Neural cell (in vitro differentiated cells): ENCODE measurements at regions not wholly inside any gene's neighbourhood (a gene's known extent, or its start where the extent isn't known, plus 50 kb on each side); places are given as distances from the start of the nearest gene placed in this dataset.

Experiments
- H2AFZ ChIP-seq: fragments of 200-600, 300-800 bp; sonication (generic), shearing (Covaris generic); 2 replicates; pipeline ENCODE4 v1.6.0; 2014; ENCODE audit warnings: low read depth, mild to moderate bottlenecking, antibody characterized with exemption, low read length, moderate library complexity
- H3F3A ChIP-seq: fragments of 200-600 bp; shearing (Covaris generic); 2 replicates; pipeline ENCODE4 v1.6.1; 2016; ENCODE audit warnings: mild to moderate bottlenecking, moderate library complexity, mixed read lengths, antibody characterized with exemption, low read length; ENCODE audit not compliant: insufficient read depth, poor library complexity, severe bottlenecking
- H3K27ac ChIP-seq: fragments of 200-600, 300-800 bp; sonication (generic), shearing (Covaris generic); 2 replicates; pipeline ENCODE4 v1.5.1; 2014; ENCODE audit warnings: mild to moderate bottlenecking, low read length, moderate library complexity
- H3K27me3 ChIP-seq: fragments of 300-800, 200-600 bp; sonication (generic), shearing (Covaris generic); 2 replicates; pipeline ENCODE4 v1.6.0; 2014; ENCODE audit warnings: mild to moderate bottlenecking, low read depth, low read length, moderate library complexity; ENCODE audit not compliant: insufficient read depth
- H3K36me3 ChIP-seq: fragments of 300-800, 200-600 bp; sonication (generic), shearing (Covaris generic); 2 replicates; pipeline ENCODE4 v1.5.1; 2014; ENCODE audit warnings: mild to moderate bottlenecking, antibody characterized with exemption, low read length, moderate library complexity; ENCODE audit not compliant: insufficient read depth
- H3K4me2 ChIP-seq: fragments of 300-800, 200-600 bp; sonication (generic), shearing (Covaris generic); 2 replicates; pipeline ENCODE4 v1.6.0; 2014; ENCODE audit warnings: mild to moderate bottlenecking, low read length
- H3K4me3 ChIP-seq: fragments of 300-800, 200-600 bp; sonication (generic), shearing (Covaris generic); 2 replicates; pipeline ENCODE4 v1.5.1; 2014; ENCODE audit warnings: mild to moderate bottlenecking, low read length, moderate library complexity
- H3K79me2 ChIP-seq: fragments of 200-600 bp; shearing (Covaris generic); replicated peaks from 2 replicates; pipeline ENCODE4 v1.6.0; 2014; ENCODE audit warnings: mild to moderate bottlenecking, low read length, moderate library complexity; ENCODE audit not compliant: insufficient read depth
- H3K9ac ChIP-seq: fragments of 300-800, 200-600 bp; sonication (generic), shearing (Covaris generic); 2 replicates; pipeline ENCODE4 v1.6.1; 2016; ENCODE audit warnings: mild to moderate bottlenecking, low read length, mixed read lengths
- H3K9me2 ChIP-seq: fragments of 200-600 bp; shearing (Covaris generic); 2 replicates; pipeline ENCODE4 v1.6.1; 2016; ENCODE audit warnings: mild to moderate bottlenecking, low read length, mixed read lengths; ENCODE audit not compliant: insufficient read depth
- H3K9me3 ChIP-seq: fragments of 200-600, 300-800 bp; sonication (generic), shearing (Covaris generic); 2 replicates; pipeline ENCODE4 v1.6.1; 2016; ENCODE audit warnings: mild to moderate bottlenecking, mixed run types, low read length, moderate library complexity, mixed read lengths
- H4K20me1 ChIP-seq: fragments of 200-600 bp; shearing (Covaris generic); 2 replicates; pipeline ENCODE4 v1.6.1; 2016; ENCODE audit warnings: mild to moderate bottlenecking, mixed run types; ENCODE audit not compliant: insufficient read depth
- EP300 ChIP-seq: fragments of 450-650 bp; conservative IDR thresholded peaks from 2 replicates; pipeline ENCODE4 v1.6.1; 2014; ENCODE audit warnings: antibody characterized with exemption, mild to moderate bottlenecking, moderate library complexity; ENCODE audit not compliant: poor library complexity, severe bottlenecking
- EZH2 ChIP-seq: fragments of 200-600, 300-800 bp; shearing (Covaris generic), sonication (generic); IDR thresholded peaks from 2 replicates; pipeline ENCODE4 v1.6.1; 2014; ENCODE audit warnings: antibody characterized with exemption, low read length, borderline replicate concordance, mild to moderate bottlenecking; ENCODE audit not compliant: insufficient read depth, poor library complexity, severe bottlenecking
- MXI1 ChIP-seq: fragments of 450-650 bp; conservative IDR thresholded peaks from 2 replicates; pipeline ENCODE4 v1.6.1; 2014; ENCODE audit warnings: antibody characterized with exemption, mild to moderate bottlenecking; ENCODE audit not compliant: poor library complexity, severe bottlenecking
- POLR2AphosphoS5 ChIP-seq: IDR thresholded peaks from 2 replicates; pipeline ENCODE4 v1.6.1; 2012
- RAD21 ChIP-seq: fragments of 450-650 bp; conservative IDR thresholded peaks from 2 replicates; pipeline ENCODE4 v1.6.1; 2014; ENCODE audit warnings: antibody characterized with exemption, mild to moderate bottlenecking, moderate library complexity
- SMC3 ChIP-seq: fragments of 450-650 bp; conservative IDR thresholded peaks from 2 replicates; pipeline ENCODE4 v1.6.1; 2014; ENCODE audit warnings: antibody characterized with exemption, mild to moderate bottlenecking, moderate library complexity; ENCODE audit not compliant: poor library complexity
- TAF1 ChIP-seq: IDR thresholded peaks from 2 replicates; pipeline ENCODE4 v1.6.1; 2012; ENCODE audit warnings: low read depth
- TF ChIP-seq, protein P1 (sequence below): fragments of 450-650 bp; IDR thresholded peaks from 2 replicates; pipeline ENCODE4 v1.5.1; 2014; ENCODE audit warnings: antibody characterized with exemption, mild to moderate bottlenecking, moderate library complexity; ENCODE audit not compliant: poor library complexity, severe bottlenecking
- TF ChIP-seq, protein P2 (sequence below): IDR thresholded peaks from 2 replicates; pipeline ENCODE4 v1.6.1; 2012; ENCODE audit warnings: borderline replicate concordance

DNA sequence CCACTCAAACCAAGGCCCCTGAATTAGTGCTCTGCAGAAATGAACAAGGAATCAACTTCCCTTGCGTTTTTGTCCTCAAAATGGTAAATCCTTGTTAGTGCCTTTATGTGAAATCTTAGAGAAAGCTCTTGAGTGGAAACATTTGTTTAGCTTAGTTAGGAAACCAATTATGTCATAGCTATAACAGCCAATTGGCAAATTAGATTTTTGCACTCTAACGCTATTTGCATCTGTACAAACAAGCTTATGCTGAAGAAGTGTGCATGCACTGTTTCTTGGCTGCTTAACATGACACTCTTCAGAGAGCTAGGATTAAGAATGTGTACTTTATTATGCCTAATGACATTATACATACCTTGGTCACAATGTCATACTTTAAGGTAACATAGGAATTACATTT, 622.6 kb upstream of the SLC35B3 start:
- TF ChIP-seq, protein P1, sequence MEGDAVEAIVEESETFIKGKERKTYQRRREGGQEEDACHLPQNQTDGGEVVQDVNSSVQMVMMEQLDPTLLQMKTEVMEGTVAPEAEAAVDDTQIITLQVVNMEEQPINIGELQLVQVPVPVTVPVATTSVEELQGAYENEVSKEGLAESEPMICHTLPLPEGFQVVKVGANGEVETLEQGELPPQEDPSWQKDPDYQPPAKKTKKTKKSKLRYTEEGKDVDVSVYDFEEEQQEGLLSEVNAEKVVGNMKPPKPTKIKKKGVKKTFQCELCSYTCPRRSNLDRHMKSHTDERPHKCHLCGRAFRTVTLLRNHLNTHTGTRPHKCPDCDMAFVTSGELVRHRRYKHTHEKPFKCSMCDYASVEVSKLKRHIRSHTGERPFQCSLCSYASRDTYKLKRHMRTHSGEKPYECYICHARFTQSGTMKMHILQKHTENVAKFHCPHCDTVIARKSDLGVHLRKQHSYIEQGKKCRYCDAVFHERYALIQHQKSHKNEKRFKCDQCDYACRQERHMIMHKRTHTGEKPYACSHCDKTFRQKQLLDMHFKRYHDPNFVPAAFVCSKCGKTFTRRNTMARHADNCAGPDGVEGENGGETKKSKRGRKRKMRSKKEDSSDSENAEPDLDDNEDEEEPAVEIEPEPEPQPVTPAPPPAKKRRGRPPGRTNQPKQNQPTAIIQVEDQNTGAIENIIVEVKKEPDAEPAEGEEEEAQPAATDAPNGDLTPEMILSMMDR, result no peak
- no peak for TF ChIP-seq RAD21
- TF ChIP-seq MXI1, result no peak
- TF ChIP-seq POLR2AphosphoS5, result no peak
- no peak for TF ChIP-seq EZH2
- TF ChIP-seq, protein P2, sequence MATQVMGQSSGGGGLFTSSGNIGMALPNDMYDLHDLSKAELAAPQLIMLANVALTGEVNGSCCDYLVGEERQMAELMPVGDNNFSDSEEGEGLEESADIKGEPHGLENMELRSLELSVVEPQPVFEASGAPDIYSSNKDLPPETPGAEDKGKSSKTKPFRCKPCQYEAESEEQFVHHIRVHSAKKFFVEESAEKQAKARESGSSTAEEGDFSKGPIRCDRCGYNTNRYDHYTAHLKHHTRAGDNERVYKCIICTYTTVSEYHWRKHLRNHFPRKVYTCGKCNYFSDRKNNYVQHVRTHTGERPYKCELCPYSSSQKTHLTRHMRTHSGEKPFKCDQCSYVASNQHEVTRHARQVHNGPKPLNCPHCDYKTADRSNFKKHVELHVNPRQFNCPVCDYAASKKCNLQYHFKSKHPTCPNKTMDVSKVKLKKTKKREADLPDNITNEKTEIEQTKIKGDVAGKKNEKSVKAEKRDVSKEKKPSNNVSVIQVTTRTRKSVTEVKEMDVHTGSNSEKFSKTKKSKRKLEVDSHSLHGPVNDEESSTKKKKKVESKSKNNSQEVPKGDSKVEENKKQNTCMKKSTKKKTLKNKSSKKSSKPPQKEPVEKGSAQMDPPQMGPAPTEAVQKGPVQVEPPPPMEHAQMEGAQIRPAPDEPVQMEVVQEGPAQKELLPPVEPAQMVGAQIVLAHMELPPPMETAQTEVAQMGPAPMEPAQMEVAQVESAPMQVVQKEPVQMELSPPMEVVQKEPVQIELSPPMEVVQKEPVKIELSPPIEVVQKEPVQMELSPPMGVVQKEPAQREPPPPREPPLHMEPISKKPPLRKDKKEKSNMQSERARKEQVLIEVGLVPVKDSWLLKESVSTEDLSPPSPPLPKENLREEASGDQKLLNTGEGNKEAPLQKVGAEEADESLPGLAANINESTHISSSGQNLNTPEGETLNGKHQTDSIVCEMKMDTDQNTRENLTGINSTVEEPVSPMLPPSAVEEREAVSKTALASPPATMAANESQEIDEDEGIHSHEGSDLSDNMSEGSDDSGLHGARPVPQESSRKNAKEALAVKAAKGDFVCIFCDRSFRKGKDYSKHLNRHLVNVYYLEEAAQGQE, result no peak
- TF ChIP-seq EP300, result no peak
- TF ChIP-seq TAF1, result no peak
- TF ChIP-seq SMC3, result no peak
- Histone ChIP-seq H3F3A (no peaks in the 10 kb centered on the region), H3K4me3 (no peak overlapping the region), H3K36me3 (no peaks in the 10 kb centered on the region), H3K27me3 (no peaks in the 10 kb centered on the region), H3K79me2 (no peaks in the 10 kb centered on the region), H2AFZ (no peak overlapping the region), H3K9ac (no peak overlapping the region), H3K9me2 (no peaks in the 10 kb centered on the region), H3K4me2 (no peak overlapping the region), H3K9me3 (no peaks in the 10 kb centered on the region), H3K27ac (no peak overlapping the region), H4K20me1 (no peaks in the 10 kb centered on the region)

DNA sequence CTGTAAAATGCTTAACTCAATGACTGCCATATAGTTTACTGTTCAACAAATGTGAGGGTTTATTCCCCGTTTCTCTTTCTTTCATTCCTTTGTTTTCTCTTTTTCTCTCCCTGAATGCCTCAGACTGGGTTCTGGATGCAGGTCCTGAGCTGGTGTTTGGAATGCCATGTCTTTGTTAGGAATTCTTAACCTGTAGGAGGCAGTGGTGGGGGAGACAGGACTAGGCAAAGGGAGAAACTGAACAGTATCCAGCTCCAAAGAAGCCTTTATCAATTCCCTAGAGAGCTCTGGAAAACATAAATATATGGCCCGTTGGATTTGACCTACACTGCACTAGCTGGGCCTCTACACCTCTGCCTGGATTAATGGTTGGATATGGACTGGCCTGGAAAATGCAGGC, 621.2 kb upstream of the SLC35B3 start:
- Histone ChIP-seq H3K27ac (no peak overlapping the region), H3K79me2 (no peaks in the 10 kb centered on the region), H3K4me3 (no peak overlapping the region)

More for the DNA sequence above, 621.2 kb upstream of the SLC35B3 start:
- no peak overlapping the region for H2AFZ ChIP-seq
- H3F3A ChIP-seq, result no peaks in the 10 kb centered on the region
- no peaks in the 10 kb centered on the region for H3K36me3 ChIP-seq
- no peaks in the 10 kb centered on the region for H3K9me2 ChIP-seq
- no peak overlapping the region for H3K4me2 ChIP-seq
- H3K9me3 ChIP-seq, result no peaks in the 10 kb centered on the region
- no peaks in the 10 kb centered on the region for H3K27me3 ChIP-seq
- TF ChIP-seq POLR2AphosphoS5 (no peak), TAF1 (no peak), EP300 (no peak), RAD21 (no peak), SMC3 (no peak), EZH2 (no peak), MXI1 (no peak)
- TF ChIP-seq, protein P2, result no peak
- TF ChIP-seq, protein P1, result no peak
- H4K20me1 ChIP-seq, result no peaks in the 10 kb centered on the region
- no peak overlapping the region for H3K9ac ChIP-seq
